H1 (cell line): ENCODE measurements at regions not wholly inside any gene's neighbourhood (a gene's known extent, or its start where the extent isn't known, plus 50 kb on each side); places are given as distances from the start of the nearest gene placed in this dataset.
"Not testable (repeated sequence)": the region's sequence is repeated elsewhere in the genome, so short reads cannot be mapped to it uniquely, and the experiment has no call there.

ENCODE experiments used
- CTCF ChIA-PET: fragments of 300-600 bp; sonication (Branson Sonifier 250); formaldehyde crosslinking; loops from one replicate; lab custom pipeline; 2021; ENCODE audit not compliant: partially characterized antibody; lab: Charles Lee
- POLR2A ChIA-PET: fragments of 300-600 bp; sonication (Branson Sonifier 250); formaldehyde crosslinking; loops from one replicate; lab custom pipeline; 2021; ENCODE audit warnings: inconsistent platforms; ENCODE audit not compliant: partially characterized antibody; lab: Charles Lee
- DNase-seq, 2 experiments: peaks; one replicate each; pipeline versions ENCODE4 v3.0.0 to v3.0.0-alpha.2; 2010 to 2022; ENCODE audit warnings: low spot score in 2 of 2, low read depth in 1 of 2, mixed read lengths in 1 of 2
- FAIRE-seq: peaks from 2 replicates; lab custom pipeline; 2011; peaks lifted over from hg19 to GRCh38; lab: Jason Lieb, UNC
- H2AFZ ChIP-seq: 2 replicates; pipeline ENCODE4 v1.8.1; 2012; ENCODE audit warnings: low read length, inconsistent platforms
- H2AK5ac ChIP-seq: 2 replicates; pipeline ENCODE4 v1.6.1; 2013; ENCODE audit warnings: low read depth, low read length
- H2BK120ac ChIP-seq: replicated peaks from 2 replicates; pipeline ENCODE3; 2013; ENCODE audit warnings: low read depth, low read length, inconsistent platforms
- H2BK12ac ChIP-seq: 2 replicates; pipeline ENCODE4 v1.6.1; 2013; ENCODE audit warnings: low read depth, low read length
- H2BK15ac ChIP-seq: 2 replicates; pipeline ENCODE4 v1.6.1; 2013; ENCODE audit warnings: low read length
- H2BK20ac ChIP-seq: 2 replicates; pipeline ENCODE4 v1.6.1; 2013; ENCODE audit warnings: low read length
- H2BK5ac ChIP-seq: 2 replicates; pipeline ENCODE4 v1.6.1; 2013; ENCODE audit warnings: low read depth, low read length
- H3K14ac ChIP-seq: 2 replicates; pipeline ENCODE4 v1.6.1; 2013; ENCODE audit warnings: inconsistent platforms; ENCODE audit not compliant: insufficient read length
- H3K18ac ChIP-seq: 2 replicates; pipeline ENCODE4 v1.6.1; 2013; ENCODE audit warnings: low read length; ENCODE audit errors: extremely low read depth
- H3K23ac ChIP-seq: 2 replicates; pipeline ENCODE4 v1.6.1; 2013; ENCODE audit warnings: inconsistent platforms; ENCODE audit not compliant: insufficient read length
- H3K23me2 ChIP-seq: 2 replicates; pipeline ENCODE4 v1.6.1; 2013; ENCODE audit warnings: low read depth, low read length
- H3K27ac ChIP-seq: 2 replicates; pipeline ENCODE4 v1.6.1; 2011; ENCODE audit warnings: low read depth, low read length, inconsistent platforms
- H3K27me3 ChIP-seq, 4 experiments: replicated peaks in 1 of 4; 1 replicate in 1 of 4; 2 replicates in 3 of 4; pipeline versions ENCODE4 v1.6.1 to v1.8.1; 2011 to 2013; ENCODE audit warnings: low read length in 3 of 4, mild to moderate bottlenecking in 3 of 4, inconsistent platforms in 2 of 4, mixed read lengths in 2 of 4, moderate library complexity in 1 of 4; ENCODE audit not compliant: control insufficient read depth in 3 of 4, insufficient read depth in 3 of 4; ENCODE audit errors: extremely low read depth in 1 of 4
- H3K36me3 ChIP-seq, 4 experiments: 2 replicates each; pipeline versions ENCODE4 v1.6.1 to v1.8.1; 2011 to 2013; ENCODE audit warnings: mild to moderate bottlenecking in 4 of 4, low read length in 3 of 4, moderate library complexity in 2 of 4, control low read depth in 1 of 4, inconsistent platforms in 1 of 4; ENCODE audit not compliant: insufficient read depth in 4 of 4, control insufficient read depth in 2 of 4
- H3K4ac ChIP-seq: replicated peaks from 2 replicates; pipeline ENCODE3; 2013; ENCODE audit warnings: low read length, low read depth, mixed read lengths, inconsistent platforms; ENCODE audit not compliant: insufficient read length
- H3K4me1 ChIP-seq, 4 experiments: replicated peaks in 1 of 4; 1 replicate in 1 of 4; 2 replicates in 3 of 4; pipeline versions ENCODE4 v1.6.1 to v1.8.1; 2011 to 2013; ENCODE audit warnings: low read length in 3 of 4, inconsistent platforms in 2 of 4, mixed read lengths in 1 of 4; ENCODE audit not compliant: insufficient read depth in 4 of 4, control insufficient read depth in 3 of 4
- H3K4me2 ChIP-seq, 2 experiments: 2 replicates each; pipeline versions ENCODE4 v1.6.1 to v1.8.1; 2011 to 2013; ENCODE audit warnings: low read depth in 2 of 2, low read length in 2 of 2, control low read depth in 1 of 2, inconsistent platforms in 1 of 2, mild to moderate bottlenecking in 1 of 2; ENCODE audit not compliant: insufficient read depth in 1 of 2
- H3K4me3 ChIP-seq, 4 experiments: fragments of 200-600, 300-600 bp in 1 of 4; sonication (generic), shearing (Covaris generic), sonication (Bioruptor Twin) in 1 of 4; 2 replicates each; pipeline versions ENCODE4 v1.5.1 to v1.8.1; 2011 to 2016; ENCODE audit warnings: low read length in 4 of 4, low read depth in 3 of 4, control low read depth in 2 of 4, inconsistent platforms in 2 of 4, mild to moderate bottlenecking in 2 of 4, mixed read lengths in 1 of 4, moderate library complexity in 1 of 4; ENCODE audit not compliant: insufficient read depth in 2 of 4; ENCODE audit errors: extremely low read depth in 1 of 4
- H3K56ac ChIP-seq: replicated peaks from 2 replicates; pipeline ENCODE3; 2013; ENCODE audit warnings: low read depth, mild to moderate bottlenecking, mixed read lengths, low read length, inconsistent platforms; ENCODE audit not compliant: insufficient read length
- H3K79me1 ChIP-seq: 2 replicates; pipeline ENCODE4 v1.6.1; 2013; ENCODE audit warnings: low read depth, low read length, control low read depth
- H3K79me2 ChIP-seq, 2 experiments: 2 replicates each; pipeline versions ENCODE4 v1.6.1 to v1.8.1; 2012 to 2013; ENCODE audit warnings: low read length in 2 of 2, mild to moderate bottlenecking in 2 of 2, inconsistent platforms in 1 of 2; ENCODE audit not compliant: insufficient read depth in 2 of 2, control insufficient read depth in 1 of 2
- H3K9ac ChIP-seq, 4 experiments: replicated peaks in 1 of 4; 1 replicate in 1 of 4; 2 replicates in 3 of 4; pipeline versions ENCODE4 v1.6.1 to v1.8.1; 2011 to 2013; ENCODE audit warnings: low read depth in 3 of 4, low read length in 3 of 4, control low read depth in 2 of 4, mild to moderate bottlenecking in 2 of 4, moderate library complexity in 2 of 4, inconsistent platforms in 1 of 4; ENCODE audit errors: extremely low read depth in 1 of 4
- H3K9me3 ChIP-seq, 2 experiments: 2 replicates each; pipeline versions ENCODE4 v1.6.1 to v1.8.1; 2012 to 2013; ENCODE audit warnings: mild to moderate bottlenecking in 2 of 2, moderate library complexity in 2 of 2, control low read depth in 1 of 2, inconsistent platforms in 1 of 2, low read depth in 1 of 2, low read length in 1 of 2, mixed read lengths in 1 of 2; ENCODE audit not compliant: insufficient read depth in 2 of 2
- H4K20me1 ChIP-seq, 2 experiments: replicated peaks in 1 of 2; 2 replicates each; pipeline versions ENCODE3 to v1.8.1; 2011 to 2013; ENCODE audit warnings: inconsistent platforms in 2 of 2, low read length in 2 of 2, mild to moderate bottlenecking in 1 of 2; ENCODE audit not compliant: insufficient read depth in 2 of 2, control insufficient read depth in 1 of 2
- H4K5ac ChIP-seq: 2 replicates; pipeline ENCODE4 v1.6.1; 2013; ENCODE audit warnings: low read length, low read depth, mixed read lengths, inconsistent platforms; ENCODE audit not compliant: insufficient read length
- H4K8ac ChIP-seq: 2 replicates; pipeline ENCODE4 v1.8.0; 2013; ENCODE audit warnings: mild to moderate bottlenecking, moderate library complexity, low read length, inconsistent platforms; ENCODE audit not compliant: insufficient read depth; ENCODE audit errors: extremely low read depth
- H4K91ac ChIP-seq: replicated peaks from 2 replicates; pipeline ENCODE3; 2013; ENCODE audit warnings: low read length, mixed read lengths, inconsistent platforms; ENCODE audit not compliant: insufficient read length
- WGBS, 2 experiments: shearing (Covaris generic) in 1 of 2; methylation state at CpG; one replicate each; pipeline versions ENCODE4 v1.1.6 to v1.1.7; 2013 to 2015; ENCODE audit warnings: low lambda C conversion rate in 2 of 2, mixed read lengths in 2 of 2, inconsistent platforms in 1 of 2, low coverage in 1 of 2, missing lambda C conversion rate in 1 of 2; ENCODE audit not compliant: insufficient replicate concordance in 2 of 2, insufficient coverage in 1 of 2, insufficient read length in 1 of 2; ENCODE audit errors: extremely low coverage in 1 of 2, missing lambda C conversion rate in 1 of 2; 5-methylcytosine and 5-hydroxymethylcytosine counted together

DNA sequence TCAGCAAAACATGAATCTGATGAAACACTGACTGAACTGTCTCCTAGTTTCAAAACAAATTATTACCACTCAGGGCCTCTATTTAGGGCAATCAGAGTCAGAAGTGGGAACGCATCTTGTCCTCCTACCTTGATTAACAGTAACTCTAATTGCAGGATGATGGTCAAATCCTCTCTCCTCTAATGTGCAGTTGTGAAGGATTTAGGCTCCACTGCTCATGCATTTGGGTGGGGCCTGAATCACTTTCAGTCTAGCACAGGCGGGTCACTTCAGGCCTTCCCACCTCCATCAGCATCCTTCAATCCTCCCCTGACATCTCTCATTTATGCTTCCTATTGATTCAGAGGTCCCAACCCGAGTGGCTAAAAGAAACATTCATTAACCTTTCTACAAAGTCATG lies 67.5 kb upstream of the AGAP9 start:
- H3K14ac ChIP-seq, POLR2A ChIA-PET, H3K79me2 ChIP-seq, H4K20me1 ChIP-seq, H3K56ac ChIP-seq, FAIRE-seq, H2AK5ac ChIP-seq, H4K91ac ChIP-seq, H2BK12ac ChIP-seq, H3K4me3 ChIP-seq, H2BK15ac ChIP-seq, H3K23me2 ChIP-seq, H4K8ac ChIP-seq, H2BK20ac ChIP-seq, H3K27ac ChIP-seq, H3K27me3 ChIP-seq, H3K18ac ChIP-seq, H3K4me2 ChIP-seq, H2BK120ac ChIP-seq, H4K5ac ChIP-seq, H3K4me1 ChIP-seq, H3K4ac ChIP-seq, H2AFZ ChIP-seq, CTCF ChIA-PET, H3K79me1 ChIP-seq, H3K9me3 ChIP-seq, H2BK5ac ChIP-seq, DNase-seq, H3K36me3 ChIP-seq, H3K23ac ChIP-seq, H3K9ac ChIP-seq: not testable (repeated sequence)
- 69% methylated on average over 3 of the region's 3 CpGs; no CpG with 5 or more reads in 1 of the 2 experiments for WGBS, 2 experiments

- not testable (repeated sequence) for H2BK15ac ChIP-seq, H3K27me3 ChIP-seq
Measured at GRCh38 chr10:47590534-47590933, 67.1 kb upstream of the AGAP9 start.

More at GRCh38 chr10:47590534-47590933, 67.1 kb upstream of the AGAP9 start:
- H3K23me2 ChIP-seq, H3K14ac ChIP-seq, DNase-seq, H3K9me3 ChIP-seq, H4K5ac ChIP-seq, H3K9ac ChIP-seq, H3K18ac ChIP-seq, FAIRE-seq, H2AK5ac ChIP-seq, H3K4me3 ChIP-seq, H3K4ac ChIP-seq, H3K4me1 ChIP-seq, H3K36me3 ChIP-seq, H2BK12ac ChIP-seq, H4K20me1 ChIP-seq, H3K27ac ChIP-seq, H2BK20ac ChIP-seq, H3K4me2 ChIP-seq, H3K79me2 ChIP-seq, H2BK120ac ChIP-seq, POLR2A ChIA-PET, H4K91ac ChIP-seq, H2BK5ac ChIP-seq, H3K23ac ChIP-seq, H3K56ac ChIP-seq, H3K79me1 ChIP-seq, H4K8ac ChIP-seq, H2AFZ ChIP-seq, CTCF ChIA-PET: not testable (repeated sequence)
- WGBS, 2 experiments = no CpG with 5 or more reads among the region's 2 CpGs
